Natural killer cell (primary cell): ENCODE measurements at regions not wholly inside any gene's neighbourhood (a gene's known extent, or its start where the extent isn't known, plus 50 kb on each side); places are given as distances from the start of the nearest gene placed in this dataset.

Experiments used
- ATAC-seq, 3 donors: fragments of 150-1000 bp in 2 of 3; fragments of 200-7000 bp in 1 of 3; cut with Tn5 transposase; 1 replicate in 1 of 3; 2 replicates in 2 of 3; pipeline ENCODE4 v1.10.0; 2021; ENCODE audit warnings: mild to moderate bottlenecking in 2 of 3, moderate library complexity in 2 of 3
- DNase-seq, 2 donors: peaks; one replicate each; pipeline versions ENCODE4 v3.0.0 to v3.0.0-alpha.2; 2013 to 2021; ENCODE audit warnings: mixed read lengths in 1 of 2
- H3K27ac ChIP-seq: one replicate; pipeline ENCODE4 v1.5.1; 2013; ENCODE audit warnings: mild to moderate bottlenecking, low read length
- H3K27me3 ChIP-seq: one replicate; pipeline ENCODE4 v1.6.1; 2013; ENCODE audit warnings: low read length; ENCODE audit not compliant: control insufficient read depth, insufficient read depth
- H3K36me3 ChIP-seq: one replicate; pipeline ENCODE4 v1.6.1; 2013; ENCODE audit warnings: low read length; ENCODE audit not compliant: control insufficient read depth, insufficient read depth
- H3K4me1 ChIP-seq: one replicate; pipeline ENCODE4 v1.6.1; 2013; ENCODE audit warnings: low read length; ENCODE audit not compliant: control insufficient read depth, insufficient read depth
- H3K4me3 ChIP-seq: one replicate; pipeline ENCODE4 v1.5.1; 2013; ENCODE audit warnings: low read length
- H3K9me3 ChIP-seq: one replicate; pipeline ENCODE4 v1.6.1; 2013; ENCODE audit warnings: low read length; ENCODE audit not compliant: control insufficient read depth, insufficient read depth
- H3K27ac Mint-ChIP-seq, 2 donors: one replicate each; pipeline ENCODE4 v1.8.0; 2022; ENCODE audit warnings: mild to moderate bottlenecking in 2 of 2, mixed read lengths in 2 of 2, moderate library complexity in 1 of 2
- H3K27me3 Mint-ChIP-seq, 2 donors: one replicate each; pipeline ENCODE4 v1.8.0; 2022; ENCODE audit warnings: low read depth in 2 of 2, mixed read lengths in 2 of 2
- H3K36me3 Mint-ChIP-seq: one replicate; pipeline ENCODE4 v1.8.0; 2022; ENCODE audit warnings: mixed read lengths
- H3K4me1 Mint-ChIP-seq, 2 donors: one replicate each; pipeline ENCODE4 v1.8.0; 2022; ENCODE audit warnings: mixed read lengths in 2 of 2
- H3K4me3 Mint-ChIP-seq: one replicate; pipeline ENCODE4 v1.8.0; 2022; ENCODE audit warnings: mild to moderate bottlenecking, moderate library complexity, mixed read lengths
- H3K9me3 Mint-ChIP-seq, 2 donors: one replicate each; pipeline ENCODE4 v1.8.0; 2022; ENCODE audit warnings: mixed read lengths in 2 of 2
- WGBS: methylation state at CpG from one replicate; pipeline ENCODE4 v1.1.7; 2013; ENCODE audit warnings: missing lambda C conversion rate; ENCODE audit not compliant: insufficient coverage; 5-methylcytosine and 5-hydroxymethylcytosine counted together
- intact Hi-C: fragments of 100-400 bp; cut with micrococcal nuclease; formaldehyde crosslinking; loops from one replicate; pipeline ENCODE4 v1.14.2; 2022
- TF ChIP-seq, protein P1 (sequence below): fragments of 200-600 bp; IDR thresholded peaks from one replicate; pipeline ENCODE4 v1.8.0; 2022; ENCODE audit warnings: antibody characterized with exemption

DNA sequence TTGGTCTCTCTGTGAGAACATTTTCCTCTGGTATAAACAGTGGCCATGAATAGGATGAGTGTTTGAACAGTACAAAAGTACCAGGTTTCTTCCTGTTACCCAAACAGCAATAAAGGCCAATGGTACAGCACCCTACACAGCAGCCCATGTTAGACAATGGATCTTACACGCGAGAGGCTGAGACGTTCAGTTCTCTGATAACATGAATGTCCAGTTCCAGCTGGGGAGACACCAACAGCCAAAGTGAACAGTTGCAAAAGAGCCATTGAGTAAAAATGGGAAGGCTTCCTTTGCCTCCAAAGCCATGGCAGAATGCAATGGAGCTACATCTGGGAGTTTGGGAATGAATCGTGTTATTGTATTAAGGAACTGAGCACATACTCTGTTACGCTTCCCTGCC, 246.8 kb upstream of the SGK1 start:
- ATAC-seq: no peak
- H3K36me3 ChIP-seq: no peaks in the 10 kb centered on the region
- WGBS: 94% methylated on average over 3 of the region's 5 CpGs
- TF ChIP-seq, protein P1, sequence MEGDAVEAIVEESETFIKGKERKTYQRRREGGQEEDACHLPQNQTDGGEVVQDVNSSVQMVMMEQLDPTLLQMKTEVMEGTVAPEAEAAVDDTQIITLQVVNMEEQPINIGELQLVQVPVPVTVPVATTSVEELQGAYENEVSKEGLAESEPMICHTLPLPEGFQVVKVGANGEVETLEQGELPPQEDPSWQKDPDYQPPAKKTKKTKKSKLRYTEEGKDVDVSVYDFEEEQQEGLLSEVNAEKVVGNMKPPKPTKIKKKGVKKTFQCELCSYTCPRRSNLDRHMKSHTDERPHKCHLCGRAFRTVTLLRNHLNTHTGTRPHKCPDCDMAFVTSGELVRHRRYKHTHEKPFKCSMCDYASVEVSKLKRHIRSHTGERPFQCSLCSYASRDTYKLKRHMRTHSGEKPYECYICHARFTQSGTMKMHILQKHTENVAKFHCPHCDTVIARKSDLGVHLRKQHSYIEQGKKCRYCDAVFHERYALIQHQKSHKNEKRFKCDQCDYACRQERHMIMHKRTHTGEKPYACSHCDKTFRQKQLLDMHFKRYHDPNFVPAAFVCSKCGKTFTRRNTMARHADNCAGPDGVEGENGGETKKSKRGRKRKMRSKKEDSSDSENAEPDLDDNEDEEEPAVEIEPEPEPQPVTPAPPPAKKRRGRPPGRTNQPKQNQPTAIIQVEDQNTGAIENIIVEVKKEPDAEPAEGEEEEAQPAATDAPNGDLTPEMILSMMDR: no peak
- H3K9me3 ChIP-seq: no peaks in the 10 kb centered on the region
- Mint-ChIP-seq H3K36me3 (no peaks in the 10 kb centered on the region), H3K9me3 (no peaks in the 10 kb centered on the region), H3K27me3 (peaks cover 16 to 20% of the 10 kb centered on the region in 2 donors), H3K4me3 (no peak overlapping the region), H3K27ac (no peak overlapping the region), H3K4me1 (no peaks in the 10 kb centered on the region)
- intact Hi-C loops: no loop called here
- no peak for DNase-seq
- no peaks in the 10 kb centered on the region for H3K4me1 ChIP-seq
- H3K4me3 ChIP-seq: no peak overlapping the region
- H3K27me3 ChIP-seq: no peaks in the 10 kb centered on the region
- H3K27ac ChIP-seq: no peak overlapping the region

DNA sequence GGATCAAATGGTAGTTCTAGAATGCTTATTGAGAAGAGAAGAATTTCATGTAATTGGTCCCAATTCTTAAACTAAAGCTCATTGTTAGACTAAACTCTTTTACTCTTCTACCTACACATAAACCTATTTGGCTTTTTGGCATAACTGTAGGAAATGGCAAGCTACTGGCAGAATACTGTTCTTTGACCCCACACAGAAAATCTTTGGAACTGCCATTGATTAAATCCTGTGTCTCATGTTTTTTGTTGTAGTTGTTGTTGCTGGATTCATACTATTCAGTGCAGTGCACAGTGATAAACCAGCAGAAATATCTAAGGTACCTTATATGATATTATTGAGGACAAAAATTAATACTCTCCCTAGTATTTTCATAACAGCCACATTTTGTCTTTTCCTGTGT, 242.1 kb upstream of the SGK1 start:
- TF ChIP-seq, protein P1: no peak
- no peak for ATAC-seq
- no peak for DNase-seq
- no peaks in the 10 kb centered on the region for H3K4me1 Mint-ChIP-seq
- Histone ChIP-seq H3K27me3 (no peaks in the 10 kb centered on the region), H3K4me3 (no peak overlapping the region), H3K4me1 (no peaks in the 10 kb centered on the region), H3K9me3 (no peaks in the 10 kb centered on the region), H3K36me3 (no peaks in the 10 kb centered on the region), H3K27ac (no peak overlapping the region)
- no peak overlapping the region for H3K27ac Mint-ChIP-seq
- no peaks in the 10 kb centered on the region for H3K36me3 Mint-ChIP-seq
- H3K9me3 Mint-ChIP-seq: no peaks in the 10 kb centered on the region
- H3K4me3 Mint-ChIP-seq: no peak overlapping the region
- peaks cover 0 to 10% of the 10 kb centered on the region in 2 donors for H3K27me3 Mint-ChIP-seq
- intact Hi-C loops: no loop called here

DNA sequence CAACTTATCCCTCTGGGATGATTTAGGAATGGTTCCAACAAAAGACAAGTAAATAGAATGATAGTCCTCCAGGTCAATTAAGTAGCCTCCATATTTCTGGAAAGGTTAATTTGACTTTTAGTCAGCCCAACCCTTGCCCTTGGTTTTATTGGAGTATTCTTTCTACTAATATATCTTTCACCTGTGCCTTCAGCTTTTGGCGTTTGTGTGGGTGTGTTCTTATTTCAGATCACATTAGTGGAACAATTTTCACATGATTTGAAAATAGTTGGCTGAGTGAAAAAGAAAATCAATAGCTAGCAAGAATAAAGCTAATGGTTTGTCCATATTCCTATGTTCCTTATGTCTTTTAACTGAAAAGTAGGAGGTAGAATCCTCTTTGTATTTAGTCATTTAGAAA, 239.6 kb upstream of the SGK1 start:
- H3K4me3 Mint-ChIP-seq: no peak overlapping the region
- WGBS: no CpG with 5 or more reads among the region's 1 CpG
- no peaks in the 10 kb centered on the region for H3K9me3 ChIP-seq
- intact Hi-C loops: no loop called here
- H3K36me3 Mint-ChIP-seq: no peaks in the 10 kb centered on the region
- no peak overlapping the region for H3K27ac ChIP-seq
- peaks cover 0 to 6% of the 10 kb centered on the region in 2 donors for H3K27me3 Mint-ChIP-seq
- no peaks in the 10 kb centered on the region for H3K4me1 Mint-ChIP-seq
- DNase-seq (no peak), ATAC-seq (no peak)
- no peak overlapping the region for H3K4me3 ChIP-seq
- no peaks in the 10 kb centered on the region for H3K36me3 ChIP-seq
- no peaks in the 10 kb centered on the region for H3K9me3 Mint-ChIP-seq
- no peak overlapping the region for H3K27ac Mint-ChIP-seq
- TF ChIP-seq, protein P1: no peak
- H3K27me3 ChIP-seq: no peaks in the 10 kb centered on the region
- no peaks in the 10 kb centered on the region for H3K4me1 ChIP-seq

DNA sequence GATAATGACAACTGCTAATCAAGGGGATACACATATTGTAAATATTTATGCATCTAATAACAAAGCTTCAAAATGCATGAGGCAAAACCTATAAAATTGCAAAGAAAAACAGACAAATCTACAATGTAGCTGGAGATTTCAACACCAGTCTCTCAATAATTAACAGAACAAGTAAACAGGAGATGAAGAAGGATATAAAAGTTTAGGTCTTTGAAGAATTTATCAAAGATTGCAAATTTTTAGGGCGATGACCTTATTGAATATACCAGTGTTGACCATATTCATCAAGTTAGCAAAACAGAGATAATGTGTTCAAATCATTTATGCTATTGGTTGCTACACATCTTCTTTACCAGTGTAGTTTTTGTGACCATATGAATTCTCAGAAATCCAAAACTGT, 237.8 kb upstream of the SGK1 start:
- Mint-ChIP-seq H3K4me1 (no peaks in the 10 kb centered on the region), H3K36me3 (no peaks in the 10 kb centered on the region), H3K9me3 (no peaks in the 10 kb centered on the region), H3K27me3 (peaks cover 6 to 7% of the 10 kb centered on the region in 2 donors), H3K4me3 (no peak overlapping the region), H3K27ac (no peak overlapping the region)
- no peak overlapping the region for H3K4me3 ChIP-seq
- H3K9me3 ChIP-seq: no peaks in the 10 kb centered on the region
- H3K4me1 ChIP-seq: no peaks in the 10 kb centered on the region
- no peak for ATAC-seq
- TF ChIP-seq, protein P1: no peak
- H3K27me3 ChIP-seq: no peaks in the 10 kb centered on the region
- DNase-seq: no peak
- intact Hi-C loops: no loop called here
- H3K27ac ChIP-seq: no peak overlapping the region
- H3K36me3 ChIP-seq: no peaks in the 10 kb centered on the region
- no CpG with 5 or more reads among the region's 1 CpG for WGBS
